ENCODE measurements at regions not wholly inside any gene's neighbourhood (a gene's known extent, or its start where the extent isn't known, plus 50 kb on each side); places are given as distances from the start of the nearest gene placed in this dataset.

- TF ChIP-seq MYC (IDR thresholded peaks at IDR 0.05; ENCODE audit: low read depth, low read length) (no peak), CTCF (IDR thresholded peaks at IDR 0.05; ENCODE audit: low read depth, low read length) (no peak), POLR2A (IDR thresholded peaks at IDR 0.05; ENCODE audit: extremely low read depth, insufficient read length) (no peak)
These were observed 762.0 kb upstream of the IGFBP3 start for GRCh38 chr7:46682836-46683624.
